Upper lobe of left lung (tissue), 6 donors: ENCODE measurements at regions not wholly inside any gene's neighbourhood (a gene's known extent, or its start where the extent isn't known, plus 50 kb on each side); places are given as distances from the start of the nearest gene placed in this dataset.

Source experiments
- ATAC-seq, 2 donors: fragments of 200-7000 bp; cut with Tn5 transposase; one replicate each; pipeline ENCODE4 v1.9.1; 2022; ENCODE audit warnings: mild to moderate bottlenecking in 2 of 2, moderate library complexity in 2 of 2; ENCODE audit not compliant: low FRiP score in 2 of 2
- DNase-seq, 2 donors: peaks; one replicate each; pipeline ENCODE4 v3.0.0-alpha.2; 2019 to 2020
- H3K27ac ChIP-seq, 4 donors: fragments of 200-600 bp; sonication (generic); one replicate each; pipeline ENCODE4 v1.5.1; 2016 to 2019
- H3K27me3 ChIP-seq, 4 donors: fragments of 200-600 bp; sonication (generic); one replicate each; pipeline ENCODE4 v1.5.1; 2017 to 2019
- H3K36me3 ChIP-seq, 4 donors: fragments of 200-600 bp; sonication (generic); one replicate each; pipeline ENCODE4 v1.5.1; 2016 to 2019
- H3K4me1 ChIP-seq, 4 donors: fragments of 200-600 bp; sonication (generic); one replicate each; pipeline ENCODE4 v1.5.1; 2018 to 2019
- H3K4me3 ChIP-seq, 4 donors: fragments of 200-600 bp; sonication (generic); one replicate each; pipeline ENCODE4 v1.5.1; 2017 to 2019; ENCODE audit warnings: mild to moderate bottlenecking in 2 of 4, moderate library complexity in 1 of 4
- H3K9me3 ChIP-seq, 4 donors: fragments of 200-600 bp; sonication (generic); one replicate each; pipeline ENCODE4 v1.5.1; 2018 to 2019
- CTCF ChIP-seq, 6 experiments: fragments of 450-650 bp in 4 of 6; fragments of 200-600 bp in 2 of 6; sonication (generic) in 2 of 6; IDR thresholded peaks; one replicate each; pipeline ENCODE4 v1.5.1; 2016 to 2019; ENCODE audit warnings: antibody characterized with exemption in 6 of 6
- EP300 ChIP-seq, 4 donors: sonication (generic); formaldehyde crosslinking; IDR thresholded peaks; one replicate each; pipeline ENCODE4 v1.5.1; 2017; ENCODE audit warnings: antibody characterized with exemption in 4 of 4, control low read depth in 2 of 4
- POLR2A ChIP-seq, 4 donors: fragments of 450-650 bp; IDR thresholded peaks; one replicate each; pipeline ENCODE4 v1.5.1; 2016 to 2017; ENCODE audit warnings: antibody characterized with exemption in 4 of 4, mild to moderate bottlenecking in 2 of 4
- POLR2AphosphoS5 ChIP-seq, 2 donors: sonication (generic); formaldehyde crosslinking; IDR thresholded peaks; one replicate each; pipeline ENCODE4 v1.5.1; 2017; ENCODE audit warnings: antibody characterized with exemption in 2 of 2
- WGBS, 2 donors: methylation state at CpG; one replicate each; pipeline ENCODE4 v1.1.5; 2017 to 2018; 5-methylcytosine and 5-hydroxymethylcytosine counted together
- donor health status: DM: no; HTN: no; CAD: no; lungs with moderate emphysema.
- donor health status: DM: no; HTN: yes; CAD: no; lungs with severe emphysema.

DNA sequence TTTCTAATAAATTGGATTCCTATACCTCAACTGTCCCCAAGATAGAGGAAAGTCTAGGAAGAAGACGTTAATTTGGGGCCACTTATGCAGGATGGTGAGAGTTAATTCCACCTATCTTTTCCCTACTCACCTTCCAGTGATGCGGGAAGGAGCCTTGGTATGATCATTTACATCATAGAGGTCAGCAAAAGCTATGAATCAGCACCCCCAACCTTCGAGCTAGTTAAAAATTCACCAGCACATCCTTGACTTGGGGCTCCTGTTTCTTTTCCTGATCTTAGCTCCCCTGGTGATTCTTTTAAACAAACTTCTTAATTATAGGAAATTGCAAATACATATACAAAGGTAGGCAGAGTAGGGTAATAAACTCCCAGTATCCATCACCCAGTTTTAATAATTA lies 366.6 kb downstream of the SOX2 start:
- H3K36me3 ChIP-seq: no peaks in the 10 kb centered on the region
- no peak for DNase-seq
- no peaks in the 10 kb centered on the region for H3K27me3 ChIP-seq
- ATAC-seq: no peak
- TF ChIP-seq EP300 (IDR thresholded peaks at IDR 0.05) (no peak), CTCF (IDR thresholded peaks at IDR 0.05) (no peak), POLR2AphosphoS5 (IDR thresholded peaks at IDR 0.05) (no peak), POLR2A (IDR thresholded peaks at IDR 0.05) (no peak)
- H3K4me3 ChIP-seq: no peak overlapping the region
- WGBS, 2 donors: 43 to 48% methylated on average over 3 of the region's 3 CpGs
- no peaks in the 10 kb centered on the region for H3K4me1 ChIP-seq
- H3K27ac ChIP-seq: no peak overlapping the region
- H3K9me3 ChIP-seq: no peaks in the 10 kb centered on the region

GRCh38 chr3:182078929-182079328 lies 367.2 kb downstream of the SOX2 start:
- TF ChIP-seq POLR2AphosphoS5 (IDR thresholded peaks at IDR 0.05): no peak
- TF ChIP-seq EP300 (IDR thresholded peaks at IDR 0.05): no peak
- no peak for TF ChIP-seq POLR2A (IDR thresholded peaks at IDR 0.05)
- no peak for TF ChIP-seq CTCF (IDR thresholded peaks at IDR 0.05)

DNA sequence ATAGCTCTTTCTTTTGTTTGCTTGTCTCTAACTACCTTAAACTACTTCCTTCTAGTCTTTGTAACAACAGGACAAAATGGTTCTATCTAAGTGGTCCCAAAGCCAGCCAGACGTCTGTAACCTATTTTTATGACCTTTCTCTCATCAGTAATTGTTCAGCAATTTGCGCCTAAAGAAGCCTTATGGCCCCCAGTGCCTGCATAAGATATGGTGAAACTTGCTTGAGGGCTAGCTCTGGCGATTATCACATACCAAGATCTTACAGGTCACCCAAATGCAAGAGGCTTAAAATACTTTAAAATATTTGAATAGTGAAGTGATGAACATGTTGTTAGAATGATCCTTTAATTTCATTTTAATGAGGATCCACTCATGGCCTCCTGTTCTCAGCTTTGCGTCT lies 369.4 kb downstream of the SOX2 start:
- no peak for DNase-seq
- Histone ChIP-seq H3K4me1 (no peaks in the 10 kb centered on the region), H3K27ac (no peak overlapping the region), H3K36me3 (no peaks in the 10 kb centered on the region), H3K9me3 (no peaks in the 10 kb centered on the region), H3K27me3 (no peaks in the 10 kb centered on the region), H3K4me3 (no peak overlapping the region)
- 71 to 74% methylated on average over 4 of the region's 4 CpGs for WGBS, 2 donors
- no peak for ATAC-seq
- no peak for TF ChIP-seq CTCF (IDR thresholded peaks at IDR 0.05)
- no peak for TF ChIP-seq POLR2AphosphoS5 (IDR thresholded peaks at IDR 0.05)
- TF ChIP-seq EP300 (IDR thresholded peaks at IDR 0.05): no peak
- no peak for TF ChIP-seq POLR2A (IDR thresholded peaks at IDR 0.05)

More at GRCh38 chr3:182078929-182079328, 367.2 kb downstream of the SOX2 start:
- WGBS, 2 donors: 75% methylated on average over 5 of the region's 5 CpGs
- DNase-seq (no peak), ATAC-seq (no peak)
- Histone ChIP-seq H3K9me3 (no peaks in the 10 kb centered on the region), H3K36me3 (no peaks in the 10 kb centered on the region), H3K4me1 (no peaks in the 10 kb centered on the region), H3K27ac (no peak overlapping the region), H3K4me3 (no peak overlapping the region), H3K27me3 (no peaks in the 10 kb centered on the region)

- H3K27ac ChIP-seq: no peak overlapping the region
- DNase-seq: no peak
- H3K4me3 ChIP-seq: no peak overlapping the region
- no peaks in the 10 kb centered on the region for H3K36me3 ChIP-seq
- H3K4me1 ChIP-seq: no peaks in the 10 kb centered on the region
- no peak for ATAC-seq
- no peaks in the 10 kb centered on the region for H3K27me3 ChIP-seq
- WGBS, 2 donors: 66 to 68% methylated on average over 2 of the region's 2 CpGs
- no peaks in the 10 kb centered on the region for H3K9me3 ChIP-seq
- TF ChIP-seq CTCF (IDR thresholded peaks at IDR 0.05) (no peak), EP300 (IDR thresholded peaks at IDR 0.05) (no peak), POLR2AphosphoS5 (IDR thresholded peaks at IDR 0.05) (no peak), POLR2A (IDR thresholded peaks at IDR 0.05) (no peak)
Measured at GRCh38 chr3:182083112-182083511, 371.4 kb downstream of the SOX2 start.

- no peak for ATAC-seq
- DNase-seq: no peak
- no peaks in the 10 kb centered on the region for H3K36me3 ChIP-seq
Measured at GRCh38 chr3:182092662-182093262, 381.0 kb downstream of the SOX2 start.

More at GRCh38 chr3:182092662-182093262, 381.0 kb downstream of the SOX2 start:
- TF ChIP-seq EP300 (IDR thresholded peaks at IDR 0.05) (no peak), CTCF (IDR thresholded peaks at IDR 0.05) (no peak), POLR2AphosphoS5 (IDR thresholded peaks at IDR 0.05) (no peak), POLR2A (IDR thresholded peaks at IDR 0.05) (no peak)
- H3K27ac ChIP-seq: no peak overlapping the region
- 21 to 31% methylated on average over 6 of the region's 6 CpGs for WGBS, 2 donors
- H3K4me3 ChIP-seq: no peak overlapping the region
- H3K27me3 ChIP-seq: no peaks in the 10 kb centered on the region
- no peaks in the 10 kb centered on the region for H3K9me3 ChIP-seq
- no peaks in the 10 kb centered on the region for H3K4me1 ChIP-seq
